NCI-H524 treated with DMSO at 0.1 percent for 48 hours (cell line): ENCODE measurements at regions not wholly inside any gene's neighbourhood (a gene's known extent, or its start where the extent isn't known, plus 50 kb on each side); places are given as distances from the start of the nearest gene placed in this dataset.

Experiments
- DNase-seq: peaks from one replicate; lab custom pipeline; 2025; lab: John Stamatoyannopoulos, UW

DNA sequence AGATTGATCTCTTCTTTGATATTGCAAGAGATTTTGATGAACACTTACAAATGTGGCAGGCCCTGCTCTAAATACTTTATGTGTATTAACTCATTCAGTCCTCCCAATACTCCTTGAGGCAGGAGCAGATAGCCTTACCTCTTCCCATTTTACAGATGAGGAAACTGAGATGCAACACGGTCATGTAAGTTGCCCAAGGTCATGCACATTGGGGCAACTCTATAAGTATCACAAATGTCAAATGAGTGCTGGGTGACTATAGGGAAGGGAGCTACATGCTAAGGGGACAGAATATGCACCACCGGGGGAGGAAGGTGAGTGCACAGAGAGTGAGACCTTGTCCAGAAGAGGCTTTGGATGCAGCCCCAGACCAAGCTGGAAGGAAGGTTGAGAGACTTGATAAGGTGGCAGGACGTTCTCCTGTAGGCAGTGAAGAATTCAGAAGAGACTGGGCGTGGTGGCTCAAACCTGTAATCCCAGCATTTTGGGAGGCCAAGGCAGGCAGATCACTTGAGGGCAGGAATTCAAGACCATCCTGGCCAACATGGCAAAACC is 132.3 kb upstream of the PWP1 start:
- no peak for DNase-seq

DNA sequence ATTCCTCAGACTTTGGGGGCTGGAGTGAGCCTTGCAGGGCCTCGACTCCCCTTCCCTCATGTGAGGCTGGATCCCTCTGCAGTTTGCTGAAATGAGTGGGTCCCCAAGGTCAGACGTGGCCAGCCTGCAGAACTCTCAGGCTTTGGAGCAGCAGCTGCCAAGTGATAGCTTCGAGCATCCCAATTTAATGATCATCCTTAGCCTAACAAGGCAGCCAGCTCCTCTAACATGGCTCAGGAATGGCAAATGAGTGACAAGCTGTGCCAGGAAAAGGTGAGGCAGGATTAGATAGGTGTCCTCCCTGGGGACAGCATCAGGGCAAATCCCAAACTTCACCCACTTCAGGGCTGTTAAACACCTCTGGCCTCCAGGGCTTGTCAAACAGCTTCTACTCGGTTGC is 130.7 kb upstream of the PWP1 start:
- DNase-seq, result no peak

DNA sequence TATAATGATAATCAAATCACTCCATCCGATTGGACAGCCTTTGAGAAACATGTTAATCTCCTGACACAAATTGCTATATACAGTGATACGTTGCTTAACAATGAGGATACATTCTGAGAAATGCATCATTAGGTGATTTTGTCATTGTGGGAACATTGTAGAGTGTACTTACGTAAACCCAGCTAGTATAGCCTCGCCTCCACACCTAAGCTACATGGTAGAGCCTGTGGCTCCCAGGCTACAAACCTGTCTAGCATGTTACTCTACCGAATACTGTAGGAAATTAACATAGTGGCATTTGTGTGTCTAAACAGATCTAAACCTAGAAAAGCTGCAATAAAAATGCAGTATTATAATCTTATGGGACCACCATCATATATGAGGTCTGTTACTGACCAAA is 128.6 kb upstream of the PWP1 start:
- DNase-seq, result no peak

DNA sequence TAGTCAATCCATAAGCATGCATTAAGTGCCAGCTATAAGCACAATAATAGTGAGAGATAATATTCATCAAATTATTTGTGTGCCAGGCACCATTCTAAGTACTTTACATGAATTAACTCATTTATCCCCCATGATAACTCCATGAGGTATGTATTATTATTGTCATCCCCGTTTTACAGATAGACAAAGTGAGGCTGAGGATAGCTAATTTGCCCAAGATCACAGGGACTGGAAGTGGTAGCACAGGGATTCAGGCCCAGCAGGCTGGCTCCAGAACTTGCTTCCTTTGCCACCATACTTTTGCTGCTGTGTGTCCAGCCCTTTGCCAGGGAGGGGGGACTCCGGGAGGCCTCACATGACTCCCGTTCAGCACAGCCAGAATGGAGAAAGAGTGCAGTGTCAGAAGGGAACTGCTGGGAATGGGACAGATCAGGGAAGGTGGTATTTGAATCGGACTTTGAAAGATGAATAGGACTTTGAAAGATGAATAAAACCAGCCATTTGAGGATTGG is 128.0 kb upstream of the PWP1 start:
- DNase-seq, result no peak

DNA sequence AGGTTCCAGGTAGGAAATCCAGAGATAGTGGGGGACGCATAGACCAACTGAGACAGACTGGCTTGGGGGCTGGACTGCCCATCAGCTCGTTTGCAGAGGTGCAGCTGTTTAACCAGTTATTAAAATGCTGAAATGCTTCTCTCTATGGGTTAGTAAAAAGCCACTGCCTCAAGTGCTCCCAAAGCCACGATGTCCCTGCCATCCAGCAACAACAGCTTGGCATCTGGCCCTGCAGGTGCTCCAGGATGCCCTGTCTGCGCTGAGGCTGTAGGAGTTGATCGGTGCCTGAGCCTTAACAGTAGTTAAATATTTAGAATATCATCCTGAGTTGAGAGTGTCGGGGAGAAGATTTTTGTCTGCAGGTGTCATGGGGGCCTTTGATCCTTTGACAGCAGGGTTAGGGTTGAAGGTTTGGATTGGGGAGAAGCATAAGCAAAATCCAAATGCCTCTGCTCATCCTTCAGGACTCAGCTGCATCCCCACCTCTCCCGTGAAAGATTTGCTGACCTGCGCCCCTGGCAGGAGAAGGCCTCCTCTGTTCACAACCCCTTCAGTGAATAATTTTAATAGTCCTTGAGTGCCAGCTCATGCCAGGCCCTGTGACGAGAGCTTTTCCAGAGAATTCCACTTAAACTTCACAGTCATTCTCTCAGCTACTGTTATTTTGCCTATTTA is 127.3 kb upstream of the PWP1 start:
- DNase-seq, result no peak

DNA sequence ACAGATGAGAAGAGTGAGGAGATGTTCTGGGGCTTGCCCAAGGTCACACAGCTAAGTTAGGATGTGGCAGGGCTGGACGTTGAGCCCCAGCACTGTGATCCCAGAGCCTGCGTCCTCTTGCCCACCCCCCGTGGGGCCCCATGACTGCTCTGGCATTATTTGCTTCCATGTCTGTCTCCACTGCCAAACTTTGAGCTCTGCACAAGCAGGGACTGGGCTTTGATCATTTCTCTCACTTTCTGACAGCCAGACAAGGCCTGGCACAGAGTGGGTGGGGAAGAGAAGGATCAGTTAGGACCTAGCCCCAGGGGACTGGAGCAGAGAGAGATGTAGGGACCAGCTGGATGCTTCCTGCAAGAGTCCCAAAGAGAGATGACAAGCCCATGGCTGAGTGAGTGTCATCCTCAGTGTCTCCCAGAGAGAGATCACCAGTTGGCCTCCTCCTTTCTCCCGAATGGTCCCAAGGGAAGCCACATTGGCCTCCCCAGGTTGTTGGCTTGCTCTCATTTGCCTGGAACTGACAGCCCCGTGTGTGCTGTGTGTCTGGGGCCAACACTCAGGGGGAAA is 126.7 kb upstream of the PWP1 start:
- no peak for DNase-seq

DNA sequence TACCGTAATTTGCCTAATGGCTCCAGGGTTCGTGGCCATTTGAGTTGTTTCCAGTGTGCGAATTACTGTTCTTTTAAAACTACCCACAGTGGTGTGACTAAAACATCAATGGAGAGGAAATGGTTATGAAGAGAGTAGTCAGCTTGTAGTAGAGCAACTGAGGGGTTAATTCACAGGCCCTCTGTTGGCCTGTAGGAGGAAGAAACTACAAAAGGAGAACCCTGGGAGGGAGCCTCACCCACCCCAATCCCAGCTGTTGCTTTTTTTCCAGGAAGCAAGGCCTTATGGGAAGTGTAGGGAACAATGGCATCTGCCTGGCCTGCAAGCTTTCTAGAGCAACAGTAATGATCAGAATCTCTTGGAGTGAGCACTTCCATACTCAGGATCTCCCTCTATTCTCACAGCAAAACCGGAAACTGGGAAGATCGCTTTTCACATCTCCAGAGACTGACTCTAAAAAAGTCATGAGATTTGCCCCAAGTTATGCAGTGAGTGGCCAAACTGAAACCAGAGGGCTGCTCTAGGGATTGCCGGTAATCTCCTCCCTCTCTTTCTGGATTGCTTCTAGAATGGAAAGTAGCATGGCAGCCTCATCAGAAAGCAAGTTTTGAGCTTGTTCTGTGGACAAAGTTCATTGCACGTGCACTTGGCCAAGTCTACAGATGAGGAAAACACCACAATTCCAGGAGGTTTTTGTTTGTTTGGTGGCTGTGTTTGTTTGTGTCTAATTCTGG is 125.3 kb upstream of the PWP1 start:
- no peak for DNase-seq

DNA sequence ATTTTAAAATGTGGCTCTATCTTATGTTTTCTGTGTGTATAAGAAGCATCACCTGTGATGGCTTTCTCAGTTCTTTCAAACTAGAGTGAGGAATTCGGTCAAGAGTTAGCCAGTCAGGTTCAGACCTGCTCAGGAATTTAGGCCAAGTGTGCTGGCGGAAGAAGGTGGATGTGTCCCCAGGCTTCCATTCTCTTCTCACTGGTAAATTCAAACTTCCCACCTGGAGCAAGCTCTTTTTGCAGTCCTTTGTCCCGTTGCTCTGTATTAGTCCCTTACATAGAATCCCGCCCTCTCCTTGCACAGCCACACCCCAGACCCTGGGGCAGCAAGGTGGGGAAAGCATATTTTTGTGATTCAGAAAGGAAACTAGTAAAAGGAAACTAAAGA is 124.7 kb upstream of the PWP1 start:
- no peak for DNase-seq

DNA sequence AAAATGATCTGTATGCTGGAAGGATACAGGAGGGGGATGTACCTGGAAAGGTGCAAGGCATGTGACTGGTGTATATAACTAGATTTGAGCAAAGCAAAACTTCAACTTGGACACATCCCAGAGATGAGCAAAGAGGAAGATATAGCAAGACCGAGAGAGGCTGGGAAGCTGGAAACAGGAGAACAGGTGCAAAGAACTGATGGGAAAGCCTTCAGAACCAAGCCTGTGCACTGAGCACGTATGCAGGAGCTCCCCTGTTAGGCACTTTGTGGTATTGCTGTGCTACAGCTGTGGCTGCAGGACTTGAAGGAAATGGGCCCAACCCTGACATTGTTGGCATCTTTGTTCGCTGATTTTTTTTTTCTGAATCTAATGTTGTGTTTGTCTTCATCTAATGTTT is 120.7 kb upstream of the PWP1 start:
- DNase-seq, result peak; percentile 12

DNA sequence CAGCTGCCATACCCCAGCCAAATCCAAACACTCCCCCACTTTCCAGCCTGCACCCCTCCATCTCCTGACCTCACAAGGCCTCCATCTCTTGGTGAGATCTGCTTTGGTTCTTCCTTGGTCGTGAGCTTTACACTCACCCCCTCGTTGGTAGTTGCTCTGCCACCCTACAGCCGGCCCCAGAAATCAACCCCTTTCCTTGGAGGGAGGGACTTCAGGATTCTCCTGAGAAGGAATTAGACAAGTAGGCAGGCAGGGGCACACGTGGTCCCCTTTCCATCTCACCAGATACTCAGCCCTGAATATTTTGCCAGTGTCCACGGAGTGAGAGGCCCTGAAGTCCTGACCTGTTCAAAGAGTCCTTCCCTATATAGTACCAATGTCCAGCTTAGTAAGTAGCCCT is 120.0 kb upstream of the PWP1 start:
- no peak for DNase-seq

DNA sequence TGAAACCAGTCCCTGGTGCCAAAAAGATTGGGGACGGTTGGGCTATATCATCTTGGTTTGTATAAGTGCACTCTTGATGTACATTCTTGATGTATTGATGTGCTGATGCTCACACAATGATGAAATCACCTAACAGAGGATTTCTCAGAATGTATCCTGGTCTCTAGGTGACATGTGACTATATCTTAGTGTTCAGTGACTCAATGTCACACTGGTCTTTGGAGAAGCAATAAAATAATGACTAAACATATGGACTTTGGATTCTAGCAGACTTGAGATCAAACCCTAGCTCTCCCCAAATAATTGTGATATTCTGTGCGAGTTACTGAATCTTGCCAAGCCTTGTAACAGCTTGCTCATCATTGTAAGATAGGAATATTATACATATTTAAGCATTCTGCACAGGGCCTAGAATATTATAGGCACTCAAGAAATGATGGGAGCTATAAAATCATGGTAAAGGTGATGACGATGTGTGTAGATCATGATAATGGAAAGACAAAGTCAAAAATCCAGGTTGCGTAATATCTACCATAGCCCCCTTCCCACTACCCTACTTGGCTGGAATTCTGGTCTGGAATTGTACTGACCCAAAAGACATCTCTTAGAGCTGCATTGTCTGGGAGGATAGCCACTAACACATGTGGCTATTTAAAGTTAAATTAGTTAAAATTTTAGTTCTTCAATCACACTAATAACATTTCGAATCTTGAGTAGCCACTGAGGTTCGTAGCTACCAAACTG is 117.6 kb upstream of the PWP1 start:
- DNase-seq, result no peak

DNA sequence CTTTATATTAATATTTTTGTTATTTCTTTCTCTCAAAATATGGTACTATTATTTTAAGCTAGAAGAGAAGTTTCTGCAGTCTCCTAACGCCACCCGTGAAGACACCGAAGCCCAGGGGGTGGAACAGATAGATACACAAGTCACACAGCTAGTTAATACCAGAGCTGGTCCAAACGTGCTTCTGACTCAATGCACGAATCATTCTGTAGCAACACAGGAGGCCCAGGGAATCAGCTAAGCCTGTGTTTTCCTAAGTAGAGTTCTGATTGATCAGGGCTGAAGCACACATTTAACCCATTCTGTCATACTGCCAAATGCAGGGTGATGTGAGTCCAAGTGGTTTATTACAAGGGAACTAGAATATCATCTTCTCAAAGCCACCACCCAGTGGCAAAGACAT is 116.9 kb upstream of the PWP1 start:
- no peak for DNase-seq

DNA sequence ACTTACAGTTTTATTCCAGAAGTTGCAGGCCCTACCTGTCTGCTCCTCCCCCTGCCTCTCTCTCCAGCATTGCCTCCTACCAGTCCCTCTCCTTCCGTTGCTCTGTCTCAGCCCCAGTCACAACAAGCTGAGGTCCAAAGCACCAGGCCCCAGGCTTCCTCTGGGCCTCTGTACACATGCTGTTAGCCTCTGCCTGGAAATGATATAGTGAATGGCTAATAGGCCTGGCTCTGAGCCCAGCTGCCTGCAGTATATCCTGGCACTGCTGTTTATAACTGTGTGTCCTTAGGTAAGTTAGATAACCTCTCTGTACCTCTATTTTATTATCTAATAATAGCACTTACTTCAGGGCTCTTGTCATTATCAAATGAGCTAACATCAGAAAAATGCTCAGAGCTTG is 114.9 kb upstream of the PWP1 start:
- DNase-seq, result no peak

DNA sequence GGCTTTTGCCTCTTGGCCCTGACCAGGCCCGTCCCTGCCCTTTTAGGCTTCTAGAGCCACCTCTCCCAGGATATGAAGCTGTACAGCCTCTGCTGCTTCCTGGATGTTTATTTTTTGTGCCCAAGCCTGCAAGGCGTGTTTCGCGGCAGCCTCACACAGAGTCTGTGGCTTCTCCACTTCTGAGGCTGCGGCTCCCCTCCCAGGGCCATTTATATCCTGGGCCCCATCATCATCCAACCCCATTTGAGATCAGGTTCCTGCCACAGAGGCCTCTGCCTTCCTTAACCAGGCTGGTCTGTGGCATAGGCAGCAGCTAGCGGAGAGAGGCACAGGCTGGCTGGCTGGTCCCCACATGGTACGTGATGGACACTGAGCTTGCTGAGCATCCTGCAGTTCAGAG is 114.1 kb upstream of the PWP1 start:
- no peak for DNase-seq

DNA sequence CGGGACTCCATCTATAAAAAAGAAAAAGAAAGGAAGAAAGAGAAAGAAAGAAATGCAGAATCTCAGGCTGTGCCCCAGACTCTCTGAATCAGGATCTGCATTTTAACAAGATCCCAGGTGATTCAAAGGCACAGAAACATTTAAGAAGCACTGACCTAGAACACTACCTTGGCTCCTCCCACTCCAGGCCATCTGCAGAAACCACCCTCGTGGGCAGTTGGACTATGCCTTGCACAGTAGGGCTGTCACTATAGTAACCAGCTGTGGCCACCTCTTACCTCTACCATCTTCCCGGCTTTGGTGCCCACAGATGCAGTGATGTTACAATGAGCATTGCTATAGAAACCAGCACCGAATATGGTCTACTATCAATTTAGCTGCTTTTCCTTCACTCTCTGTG is 110.9 kb upstream of the PWP1 start:
- DNase-seq, result no peak

DNA sequence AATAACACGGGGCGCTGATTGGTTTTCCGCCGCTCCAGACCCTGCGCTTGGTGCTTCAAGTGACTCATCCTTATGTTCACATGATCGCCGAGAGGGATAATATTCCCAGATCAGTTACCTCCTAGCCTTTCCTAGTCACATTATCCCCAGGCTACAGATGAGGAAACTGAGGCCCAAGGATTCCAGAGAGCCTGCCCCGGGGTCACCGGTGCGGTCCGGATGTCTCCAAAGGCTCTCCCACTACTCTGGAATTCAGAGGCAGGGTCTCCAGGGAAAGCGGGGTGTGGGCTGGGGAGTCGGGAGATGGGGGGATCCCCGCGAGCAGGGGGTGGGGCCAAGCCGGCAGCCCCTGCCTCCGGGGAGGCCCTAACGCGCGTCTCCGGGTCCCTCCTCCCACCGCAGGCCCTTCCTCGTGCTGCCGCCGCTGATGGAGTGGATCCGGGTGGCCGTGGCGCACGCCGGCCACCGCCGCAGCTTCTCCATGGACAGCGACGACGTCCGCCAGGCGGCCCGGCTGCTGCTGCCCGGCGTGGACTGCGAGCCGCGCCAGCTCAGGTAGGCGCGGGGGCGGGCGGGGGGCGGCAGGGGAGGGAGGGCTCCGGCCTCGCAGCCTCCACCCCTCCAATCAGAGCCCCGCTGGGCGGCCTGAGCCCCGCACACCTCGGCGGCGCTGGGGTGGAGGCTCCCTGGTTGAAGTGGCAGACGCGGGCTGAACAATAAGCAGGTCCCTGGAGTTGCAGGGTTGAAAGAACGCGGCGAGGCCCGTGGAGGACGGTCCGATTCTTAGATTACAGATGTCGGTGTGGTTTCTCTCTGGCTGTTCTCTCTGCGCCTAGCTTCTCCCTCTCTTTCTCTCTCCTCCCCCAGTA is 104.6 kb upstream of the PWP1 start:
- no peak for DNase-seq

DNA sequence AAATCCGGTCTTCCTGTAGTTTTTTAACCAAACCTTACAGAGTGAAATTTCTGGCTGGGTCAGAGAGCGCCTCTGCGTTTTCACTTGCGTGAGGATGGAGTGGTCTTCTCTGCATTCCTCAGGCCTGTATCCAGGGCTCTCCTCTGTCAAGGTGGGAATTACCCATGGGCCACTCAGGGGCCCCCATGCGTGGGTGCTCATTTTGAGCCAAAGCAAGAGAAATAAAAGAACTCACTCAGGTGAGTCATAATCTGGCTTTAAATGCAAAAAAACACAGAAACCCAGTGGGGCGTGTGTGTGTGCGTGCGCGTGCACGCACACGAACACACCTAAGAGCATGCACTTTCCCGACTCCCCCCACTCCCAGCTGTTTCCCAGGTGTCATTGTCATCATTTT is 104.0 kb upstream of the PWP1 start:
- no peak for DNase-seq

DNA sequence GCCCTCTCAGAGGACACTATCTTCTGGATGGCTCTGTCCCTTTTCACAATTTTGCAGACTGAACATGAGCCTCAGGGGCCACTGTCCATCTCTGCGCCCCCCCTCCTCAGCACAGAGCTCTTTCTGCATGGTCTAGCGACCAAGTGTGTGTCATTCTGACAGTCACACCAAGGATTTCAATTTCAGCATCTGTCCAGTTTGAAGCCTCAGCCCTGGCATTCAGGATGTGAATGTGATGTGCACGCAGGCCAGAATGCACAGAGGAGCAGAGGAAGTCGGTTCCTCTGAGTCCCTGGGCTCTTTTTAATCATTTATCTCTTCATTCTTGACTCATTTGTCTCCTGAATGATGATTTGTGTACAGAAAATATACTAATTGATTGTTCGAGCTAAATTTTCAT is 102.0 kb upstream of the PWP1 start:
- no peak for DNase-seq

DNA sequence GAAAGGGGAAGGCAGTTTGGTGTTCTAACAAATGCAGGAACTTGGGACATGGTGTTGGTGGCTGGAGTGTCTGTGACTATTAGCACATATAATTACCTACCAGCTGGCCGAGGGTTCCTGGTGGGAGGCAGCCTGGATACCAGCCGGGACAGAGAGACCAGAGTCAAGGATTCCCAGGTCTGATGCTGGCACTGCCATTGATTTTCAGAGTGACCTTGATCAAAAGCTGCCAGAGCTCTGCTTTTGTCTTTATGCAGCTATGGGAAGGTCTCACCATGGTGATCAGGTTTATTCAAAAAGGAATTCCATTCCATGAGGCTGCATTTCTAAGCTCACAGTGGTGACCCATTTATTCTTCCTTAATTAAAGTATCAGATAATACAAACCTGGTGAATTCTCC is 101.0 kb upstream of the PWP1 start:
- DNase-seq, result no peak

DNA sequence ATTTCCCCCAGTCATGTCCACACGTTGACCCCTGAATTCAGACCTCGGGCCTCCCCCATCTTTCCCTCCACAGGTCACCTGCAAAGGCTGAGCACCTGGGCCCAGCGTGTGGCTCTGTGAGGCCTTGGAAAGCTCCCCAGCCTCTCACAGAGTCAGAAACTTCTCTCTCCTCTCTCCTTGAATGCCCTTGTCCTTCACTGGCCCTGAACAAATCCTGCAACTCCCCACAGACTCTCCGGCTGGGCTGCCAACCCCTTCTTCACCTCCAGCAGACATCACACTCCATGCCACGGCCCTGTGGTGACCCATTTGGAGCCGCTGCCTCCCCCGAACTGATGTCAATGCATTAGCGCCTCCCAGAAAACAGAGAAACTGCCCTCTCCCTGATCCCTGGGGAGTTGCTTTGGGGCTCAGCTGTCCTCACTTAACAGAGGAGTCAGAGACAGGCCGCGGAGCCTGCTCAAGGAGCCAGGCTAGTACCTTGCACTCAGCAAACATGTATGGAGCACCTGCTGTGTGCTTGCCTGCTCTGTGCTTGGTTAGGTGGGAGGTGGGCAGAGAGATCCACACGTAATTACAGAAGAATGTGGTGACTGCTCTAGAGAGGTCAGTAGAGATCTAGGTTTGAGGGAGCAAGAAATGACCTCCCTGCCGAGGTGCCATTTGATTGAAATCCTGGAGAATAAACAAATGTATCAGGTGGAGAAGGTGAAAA is 99.2 kb upstream of the PWP1 start:
- no peak for DNase-seq

DNA sequence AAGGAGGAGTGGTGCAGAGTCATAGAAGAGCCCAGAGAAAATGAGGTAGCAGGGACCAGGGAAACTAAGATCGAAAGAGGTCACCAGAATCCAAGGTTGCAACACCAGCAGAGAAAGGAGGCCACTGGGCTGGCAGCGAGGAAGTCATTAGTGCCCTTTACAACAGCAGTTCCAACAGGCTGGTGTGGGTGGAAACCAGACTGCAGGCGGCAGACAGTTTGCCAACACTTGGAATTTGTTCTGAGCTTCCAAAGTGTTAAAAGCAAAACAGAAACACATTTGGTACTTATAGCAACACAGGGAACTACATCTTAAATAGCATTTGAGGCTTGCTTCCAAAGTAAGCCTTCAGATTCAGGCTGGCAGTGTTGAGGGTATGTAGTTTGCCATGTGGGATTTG is 95.2 kb upstream of the PWP1 start:
- DNase-seq, result no peak
